H1 (cell line): ENCODE measurements at regions not wholly inside any gene's neighbourhood (a gene's known extent, or its start where the extent isn't known, plus 50 kb on each side); places are given as distances from the start of the nearest gene placed in this dataset.

ENCODE experiments used
- CTCF ChIA-PET: fragments of 300-600 bp; sonication (Branson Sonifier 250); formaldehyde crosslinking; loops from one replicate; lab custom pipeline; 2021; ENCODE audit not compliant: partially characterized antibody; lab: Charles Lee
- POLR2A ChIA-PET: fragments of 300-600 bp; sonication (Branson Sonifier 250); formaldehyde crosslinking; loops from one replicate; lab custom pipeline; 2021; ENCODE audit warnings: inconsistent platforms; ENCODE audit not compliant: partially characterized antibody; lab: Charles Lee
- DNase-seq, 2 experiments: peaks; one replicate each; pipeline versions ENCODE4 v3.0.0 to v3.0.0-alpha.2; 2010 to 2022; ENCODE audit warnings: low spot score in 2 of 2, low read depth in 1 of 2, mixed read lengths in 1 of 2
- FAIRE-seq: peaks from 2 replicates; lab custom pipeline; 2011; peaks lifted over from hg19 to GRCh38; lab: Jason Lieb, UNC
- H2AFZ ChIP-seq: 2 replicates; pipeline ENCODE4 v1.8.1; 2012; ENCODE audit warnings: low read length, inconsistent platforms
- H2AK5ac ChIP-seq: 2 replicates; pipeline ENCODE4 v1.6.1; 2013; ENCODE audit warnings: low read depth, low read length
- H2BK120ac ChIP-seq: replicated peaks from 2 replicates; pipeline ENCODE3; 2013; ENCODE audit warnings: low read depth, low read length, inconsistent platforms
- H2BK12ac ChIP-seq: 2 replicates; pipeline ENCODE4 v1.6.1; 2013; ENCODE audit warnings: low read depth, low read length
- H2BK15ac ChIP-seq: 2 replicates; pipeline ENCODE4 v1.6.1; 2013; ENCODE audit warnings: low read length
- H2BK20ac ChIP-seq: 2 replicates; pipeline ENCODE4 v1.6.1; 2013; ENCODE audit warnings: low read length
- H2BK5ac ChIP-seq: 2 replicates; pipeline ENCODE4 v1.6.1; 2013; ENCODE audit warnings: low read depth, low read length
- H3K14ac ChIP-seq: 2 replicates; pipeline ENCODE4 v1.6.1; 2013; ENCODE audit warnings: inconsistent platforms; ENCODE audit not compliant: insufficient read length
- H3K18ac ChIP-seq: 2 replicates; pipeline ENCODE4 v1.6.1; 2013; ENCODE audit warnings: low read length; ENCODE audit errors: extremely low read depth
- H3K23ac ChIP-seq: 2 replicates; pipeline ENCODE4 v1.6.1; 2013; ENCODE audit warnings: inconsistent platforms; ENCODE audit not compliant: insufficient read length
- H3K23me2 ChIP-seq: 2 replicates; pipeline ENCODE4 v1.6.1; 2013; ENCODE audit warnings: low read depth, low read length
- H3K27ac ChIP-seq: 2 replicates; pipeline ENCODE4 v1.6.1; 2011; ENCODE audit warnings: low read depth, low read length, inconsistent platforms
- H3K27me3 ChIP-seq, 4 experiments: replicated peaks in 1 of 4; 1 replicate in 1 of 4; 2 replicates in 3 of 4; pipeline versions ENCODE4 v1.6.1 to v1.8.1; 2011 to 2013; ENCODE audit warnings: low read length in 3 of 4, mild to moderate bottlenecking in 3 of 4, inconsistent platforms in 2 of 4, mixed read lengths in 2 of 4, moderate library complexity in 1 of 4; ENCODE audit not compliant: control insufficient read depth in 3 of 4, insufficient read depth in 3 of 4; ENCODE audit errors: extremely low read depth in 1 of 4
- H3K36me3 ChIP-seq, 4 experiments: 2 replicates each; pipeline versions ENCODE4 v1.6.1 to v1.8.1; 2011 to 2013; ENCODE audit warnings: mild to moderate bottlenecking in 4 of 4, low read length in 3 of 4, moderate library complexity in 2 of 4, control low read depth in 1 of 4, inconsistent platforms in 1 of 4; ENCODE audit not compliant: insufficient read depth in 4 of 4, control insufficient read depth in 2 of 4
- H3K4ac ChIP-seq: replicated peaks from 2 replicates; pipeline ENCODE3; 2013; ENCODE audit warnings: low read length, low read depth, mixed read lengths, inconsistent platforms; ENCODE audit not compliant: insufficient read length
- H3K4me1 ChIP-seq, 4 experiments: replicated peaks in 1 of 4; 1 replicate in 1 of 4; 2 replicates in 3 of 4; pipeline versions ENCODE4 v1.6.1 to v1.8.1; 2011 to 2013; ENCODE audit warnings: low read length in 3 of 4, inconsistent platforms in 2 of 4, mixed read lengths in 1 of 4; ENCODE audit not compliant: insufficient read depth in 4 of 4, control insufficient read depth in 3 of 4
- H3K4me2 ChIP-seq, 2 experiments: 2 replicates each; pipeline versions ENCODE4 v1.6.1 to v1.8.1; 2011 to 2013; ENCODE audit warnings: low read depth in 2 of 2, low read length in 2 of 2, control low read depth in 1 of 2, inconsistent platforms in 1 of 2, mild to moderate bottlenecking in 1 of 2; ENCODE audit not compliant: insufficient read depth in 1 of 2
- H3K4me3 ChIP-seq, 4 experiments: fragments of 200-600, 300-600 bp in 1 of 4; sonication (generic), shearing (Covaris generic), sonication (Bioruptor Twin) in 1 of 4; 2 replicates each; pipeline versions ENCODE4 v1.5.1 to v1.8.1; 2011 to 2016; ENCODE audit warnings: low read length in 4 of 4, low read depth in 3 of 4, control low read depth in 2 of 4, inconsistent platforms in 2 of 4, mild to moderate bottlenecking in 2 of 4, mixed read lengths in 1 of 4, moderate library complexity in 1 of 4; ENCODE audit not compliant: insufficient read depth in 2 of 4; ENCODE audit errors: extremely low read depth in 1 of 4
- H3K56ac ChIP-seq: replicated peaks from 2 replicates; pipeline ENCODE3; 2013; ENCODE audit warnings: low read depth, mild to moderate bottlenecking, mixed read lengths, low read length, inconsistent platforms; ENCODE audit not compliant: insufficient read length
- H3K79me1 ChIP-seq: 2 replicates; pipeline ENCODE4 v1.6.1; 2013; ENCODE audit warnings: low read depth, low read length, control low read depth
- H3K79me2 ChIP-seq, 2 experiments: 2 replicates each; pipeline versions ENCODE4 v1.6.1 to v1.8.1; 2012 to 2013; ENCODE audit warnings: low read length in 2 of 2, mild to moderate bottlenecking in 2 of 2, inconsistent platforms in 1 of 2; ENCODE audit not compliant: insufficient read depth in 2 of 2, control insufficient read depth in 1 of 2
- H3K9ac ChIP-seq, 4 experiments: replicated peaks in 1 of 4; 1 replicate in 1 of 4; 2 replicates in 3 of 4; pipeline versions ENCODE4 v1.6.1 to v1.8.1; 2011 to 2013; ENCODE audit warnings: low read depth in 3 of 4, low read length in 3 of 4, control low read depth in 2 of 4, mild to moderate bottlenecking in 2 of 4, moderate library complexity in 2 of 4, inconsistent platforms in 1 of 4; ENCODE audit errors: extremely low read depth in 1 of 4
- H3K9me3 ChIP-seq, 2 experiments: 2 replicates each; pipeline versions ENCODE4 v1.6.1 to v1.8.1; 2012 to 2013; ENCODE audit warnings: mild to moderate bottlenecking in 2 of 2, moderate library complexity in 2 of 2, control low read depth in 1 of 2, inconsistent platforms in 1 of 2, low read depth in 1 of 2, low read length in 1 of 2, mixed read lengths in 1 of 2; ENCODE audit not compliant: insufficient read depth in 2 of 2
- H4K20me1 ChIP-seq, 2 experiments: replicated peaks in 1 of 2; 2 replicates each; pipeline versions ENCODE3 to v1.8.1; 2011 to 2013; ENCODE audit warnings: inconsistent platforms in 2 of 2, low read length in 2 of 2, mild to moderate bottlenecking in 1 of 2; ENCODE audit not compliant: insufficient read depth in 2 of 2, control insufficient read depth in 1 of 2
- H4K5ac ChIP-seq: 2 replicates; pipeline ENCODE4 v1.6.1; 2013; ENCODE audit warnings: low read length, low read depth, mixed read lengths, inconsistent platforms; ENCODE audit not compliant: insufficient read length
- H4K8ac ChIP-seq: 2 replicates; pipeline ENCODE4 v1.8.0; 2013; ENCODE audit warnings: mild to moderate bottlenecking, moderate library complexity, low read length, inconsistent platforms; ENCODE audit not compliant: insufficient read depth; ENCODE audit errors: extremely low read depth
- H4K91ac ChIP-seq: replicated peaks from 2 replicates; pipeline ENCODE3; 2013; ENCODE audit warnings: low read length, mixed read lengths, inconsistent platforms; ENCODE audit not compliant: insufficient read length
- EGR1 ChIP-seq: IDR thresholded peaks from 2 replicates; pipeline ENCODE4 v1.6.1; 2011; ENCODE audit warnings: low read depth, low read length, borderline replicate concordance
- GABPA ChIP-seq: IDR thresholded peaks from 2 replicates; pipeline ENCODE4 v1.6.1; 2011; ENCODE audit warnings: mild to moderate bottlenecking, low read length, moderate library complexity, borderline replicate concordance; ENCODE audit not compliant: insufficient read depth
- HDAC6 ChIP-seq: IDR thresholded peaks from one replicate; pipeline ENCODE4 v1.7.1; 2012; ENCODE audit warnings: low read depth, mild to moderate bottlenecking, inconsistent platforms, low read length, moderate library complexity
- JUN ChIP-seq: IDR thresholded peaks from 2 replicates; pipeline ENCODE4 v1.6.1; 2011; ENCODE audit warnings: low read depth, mild to moderate bottlenecking, improper control_type of control experiment, low read length
- RFX5 ChIP-seq: IDR thresholded peaks from 2 replicates; pipeline ENCODE4 v1.6.1; 2011; ENCODE audit warnings: low read depth, low read length, improper control_type of control experiment, borderline replicate concordance
- RXRA ChIP-seq: IDR thresholded peaks from 2 replicates; pipeline ENCODE4 v1.6.1; 2011; ENCODE audit warnings: low read depth, mild to moderate bottlenecking, low read length, moderate library complexity; ENCODE audit not compliant: insufficient read depth
- SRF ChIP-seq: IDR thresholded peaks from 2 replicates; pipeline ENCODE4 v1.6.1; 2011; ENCODE audit warnings: mild to moderate bottlenecking, low read depth, low read length, moderate library complexity
- TAF1 ChIP-seq: IDR thresholded peaks from 2 replicates; pipeline ENCODE4 v1.6.1; 2011; ENCODE audit warnings: mild to moderate bottlenecking, low read depth, low read length
- TEAD4 ChIP-seq: IDR thresholded peaks from 2 replicates; pipeline ENCODE4 v1.6.1; 2012; ENCODE audit warnings: low read depth, low read length, inconsistent platforms, mixed read lengths
- WGBS, 2 experiments: shearing (Covaris generic) in 1 of 2; methylation state at CpG; one replicate each; pipeline versions ENCODE4 v1.1.6 to v1.1.7; 2013 to 2015; ENCODE audit warnings: low lambda C conversion rate in 2 of 2, mixed read lengths in 2 of 2, inconsistent platforms in 1 of 2, low coverage in 1 of 2, missing lambda C conversion rate in 1 of 2; ENCODE audit not compliant: insufficient replicate concordance in 2 of 2, insufficient coverage in 1 of 2, insufficient read length in 1 of 2; ENCODE audit errors: extremely low coverage in 1 of 2, missing lambda C conversion rate in 1 of 2; 5-methylcytosine and 5-hydroxymethylcytosine counted together
- TF ChIP-seq, protein P1 (sequence below): IDR thresholded peaks from 2 replicates; pipeline ENCODE4 v1.6.1; 2012; ENCODE audit warnings: inconsistent platforms

DNA sequence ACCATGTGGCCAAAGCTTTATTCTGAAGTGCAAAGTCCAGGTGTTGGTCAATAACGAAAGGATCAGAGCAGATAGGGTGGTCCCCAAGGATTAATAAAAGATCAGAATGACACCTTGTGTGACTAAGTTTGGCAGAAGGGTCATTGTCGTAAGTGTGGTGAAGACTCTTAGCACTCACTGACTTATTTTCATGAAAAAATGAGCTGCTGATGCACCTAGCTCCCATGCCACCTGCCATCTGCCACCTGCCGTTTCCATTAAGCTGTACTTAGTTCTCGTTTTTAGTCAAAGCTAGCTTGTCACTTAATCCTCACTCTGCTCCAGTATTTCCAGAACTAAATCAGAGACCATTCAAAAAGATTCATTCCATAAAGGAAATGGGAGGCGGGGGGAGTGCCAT is 112.6 kb downstream of the SEC16B start:
- Histone ChIP-seq H3K14ac (no peak overlapping the region), H2AK5ac (no peak overlapping the region), H3K27me3 (no peaks in the 10 kb centered on the region), H3K79me2 (no peaks in the 10 kb centered on the region), H3K4me1 (no peaks in the 10 kb centered on the region), H2BK120ac (no peak overlapping the region), H3K4ac (no peak overlapping the region), H3K23me2 (no peaks in the 10 kb centered on the region; the same call in 1 of the 2 replicates), H3K27ac (no peak overlapping the region), H2BK15ac (no peak overlapping the region), H2AFZ (no peak overlapping the region), H3K9ac (no peak overlapping the region), H4K5ac (no peak overlapping the region), H2BK20ac (no peak overlapping the region), H2BK12ac (no peak overlapping the region), H3K4me3 (no peak overlapping the region), H3K79me1 (no peaks in the 10 kb centered on the region), H2BK5ac (no peak overlapping the region), H3K18ac (no peak overlapping the region), H4K8ac (no peak overlapping the region), H3K9me3 (0 out of 4 replicates have a peak, but pooled peaks cover 0 to 3% of the 10 kb centered on the region in 2 experiments), H4K91ac (no peak overlapping the region), H3K4me2 (no peak overlapping the region), H4K20me1 (no peaks in the 10 kb centered on the region), H3K56ac (no peak overlapping the region), H3K23ac (no peak overlapping the region), H3K36me3 (no peaks in the 10 kb centered on the region)
- POLR2A ChIA-PET = no interaction called here
- 92% methylated on average over 5 of the region's 5 CpGs; no CpG with 5 or more reads in 1 of the 2 experiments for WGBS, 2 experiments
- TF ChIP-seq TEAD4 (no peak), EGR1 (no peak), JUN (no peak), TAF1 (no peak), GABPA (no peak), RXRA (no peak), HDAC6 (no peak), RFX5 (no peak), SRF (no peak)
- TF ChIP-seq, protein P1, sequence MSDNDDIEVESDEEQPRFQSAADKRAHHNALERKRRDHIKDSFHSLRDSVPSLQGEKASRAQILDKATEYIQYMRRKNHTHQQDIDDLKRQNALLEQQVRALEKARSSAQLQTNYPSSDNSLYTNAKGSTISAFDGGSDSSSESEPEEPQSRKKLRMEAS = no peak
- CTCF ChIA-PET = interaction anchor here (0.9 to 1.9 kb wide), 4 partner anchors 14 to 367 kb away, joined by 3 to 5 read pairs (median 4); no protein-coding TSS in a partner anchor
- FAIRE-seq (no peak), DNase-seq (no peak)
